ENCODE measurements at regions not wholly inside any gene's neighbourhood (a gene's known extent, or its start where the extent isn't known, plus 50 kb on each side); places are given as distances from the start of the nearest gene placed in this dataset.

DNA sequence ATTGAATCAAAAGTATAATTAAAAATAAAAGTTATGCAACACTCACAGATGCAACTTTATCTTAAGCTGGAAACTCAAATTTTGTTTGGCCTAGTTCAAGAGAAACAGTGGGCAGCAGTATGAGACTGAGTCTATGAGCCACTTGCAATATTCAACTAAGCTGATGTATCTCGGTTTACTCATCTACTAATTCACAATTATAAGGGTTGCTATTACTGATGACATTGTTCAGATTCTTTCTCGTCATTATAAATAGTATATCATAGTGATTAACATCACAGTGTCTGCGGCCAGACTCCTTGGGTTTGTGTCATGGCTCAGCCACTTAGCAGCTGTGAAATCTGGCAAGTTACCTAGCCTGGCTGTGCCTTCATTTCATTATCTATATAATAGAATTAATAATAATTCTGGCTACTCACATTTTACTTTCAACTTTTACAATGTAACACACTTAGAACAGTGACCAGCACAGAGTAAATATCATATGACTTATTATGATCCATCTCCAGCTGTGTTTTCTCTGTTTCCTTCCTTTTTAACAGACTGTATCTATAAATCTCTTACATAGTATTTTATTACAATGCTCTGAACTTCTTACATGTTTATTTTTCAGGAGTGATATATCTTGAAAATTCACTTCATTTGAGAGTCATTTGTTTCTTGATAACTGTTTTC lies 194.3 kb upstream of the RGS18 start:
- no peaks in the 10 kb centered on the region for H3K36me3 ChIP-seq (ENCODE audit: control insufficient read depth, low read length)
- H3K27me3 ChIP-seq (ENCODE audit: control insufficient read depth, low read length), result no peaks in the 10 kb centered on the region
- no peaks in the 10 kb centered on the region for H3K79me2 ChIP-seq (ENCODE audit: control insufficient read depth, low read length)
- H3K27ac ChIP-seq (ENCODE audit: low read depth, low read length), result no peak overlapping the region
- no peak overlapping the region for H3K4me2 ChIP-seq (ENCODE audit: low read length)
- no peaks in the 10 kb centered on the region for H4K20me1 ChIP-seq (ENCODE audit: control insufficient read depth, insufficient read depth, low read depth, low read length)
- H3K9me3 ChIP-seq (ENCODE audit: control insufficient read depth, insufficient read depth, low read length), result no peaks in the 10 kb centered on the region
- H3K4me1 ChIP-seq (ENCODE audit: control insufficient read depth, low read length), result no peaks in the 10 kb centered on the region
- TF ChIP-seq, protein P1, sequence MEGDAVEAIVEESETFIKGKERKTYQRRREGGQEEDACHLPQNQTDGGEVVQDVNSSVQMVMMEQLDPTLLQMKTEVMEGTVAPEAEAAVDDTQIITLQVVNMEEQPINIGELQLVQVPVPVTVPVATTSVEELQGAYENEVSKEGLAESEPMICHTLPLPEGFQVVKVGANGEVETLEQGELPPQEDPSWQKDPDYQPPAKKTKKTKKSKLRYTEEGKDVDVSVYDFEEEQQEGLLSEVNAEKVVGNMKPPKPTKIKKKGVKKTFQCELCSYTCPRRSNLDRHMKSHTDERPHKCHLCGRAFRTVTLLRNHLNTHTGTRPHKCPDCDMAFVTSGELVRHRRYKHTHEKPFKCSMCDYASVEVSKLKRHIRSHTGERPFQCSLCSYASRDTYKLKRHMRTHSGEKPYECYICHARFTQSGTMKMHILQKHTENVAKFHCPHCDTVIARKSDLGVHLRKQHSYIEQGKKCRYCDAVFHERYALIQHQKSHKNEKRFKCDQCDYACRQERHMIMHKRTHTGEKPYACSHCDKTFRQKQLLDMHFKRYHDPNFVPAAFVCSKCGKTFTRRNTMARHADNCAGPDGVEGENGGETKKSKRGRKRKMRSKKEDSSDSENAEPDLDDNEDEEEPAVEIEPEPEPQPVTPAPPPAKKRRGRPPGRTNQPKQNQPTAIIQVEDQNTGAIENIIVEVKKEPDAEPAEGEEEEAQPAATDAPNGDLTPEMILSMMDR (IDR thresholded peaks at IDR 0.05; ENCODE audit: low read depth, low read length, poor library complexity, severe bottlenecking), result no peak
- TF ChIP-seq EZH2phosphoT487 (IDR thresholded peaks at IDR 0.05; ENCODE audit: borderline replicate concordance, low read length), result no peak
- H3K9me2 ChIP-seq (replicated peaks; ENCODE audit: control insufficient read depth, low read length), result no peaks in the 10 kb centered on the region
- no peaks in the 10 kb centered on the region for H3F3A ChIP-seq (ENCODE audit: control insufficient read depth, insufficient read depth)
- H3K4me3 ChIP-seq (ENCODE audit: low read length), result no peak overlapping the region

DNA sequence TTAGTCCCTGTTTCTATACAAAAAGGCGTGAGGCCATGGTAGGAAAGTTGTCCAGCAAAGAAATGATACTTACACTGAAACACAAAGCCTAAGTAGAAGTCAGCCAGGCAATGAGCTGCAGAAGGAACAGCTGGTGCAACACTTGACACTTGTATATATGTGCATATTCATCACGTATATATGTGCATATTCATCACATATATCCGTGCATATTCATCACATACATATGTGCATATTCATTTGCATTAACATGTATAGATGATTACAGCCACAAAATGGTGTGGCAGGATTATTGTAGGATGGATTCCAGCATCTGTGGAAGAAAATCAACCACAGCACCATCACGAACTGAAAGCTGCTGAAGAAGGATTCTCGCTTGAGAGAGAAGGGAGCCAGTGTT lies 189.0 kb upstream of the RGS18 start:
- H3K79me2 ChIP-seq (ENCODE audit: control insufficient read depth, low read length), result no peaks in the 10 kb centered on the region
- no peaks in the 10 kb centered on the region for H4K20me1 ChIP-seq (ENCODE audit: control insufficient read depth, insufficient read depth, low read depth, low read length)
- H3K36me3 ChIP-seq (ENCODE audit: control insufficient read depth, low read length), result no peaks in the 10 kb centered on the region
- no peaks in the 10 kb centered on the region for H3K4me1 ChIP-seq (ENCODE audit: control insufficient read depth, low read length)
- no peaks in the 10 kb centered on the region for H3F3A ChIP-seq (ENCODE audit: control insufficient read depth, insufficient read depth)
- no peak overlapping the region for H3K4me2 ChIP-seq (ENCODE audit: low read length)
- H3K9me2 ChIP-seq (replicated peaks; ENCODE audit: control insufficient read depth, low read length), result no peaks in the 10 kb centered on the region
- no peaks in the 10 kb centered on the region for H3K27me3 ChIP-seq (ENCODE audit: control insufficient read depth, low read length)
- H3K27ac ChIP-seq (ENCODE audit: low read depth, low read length), result no peak overlapping the region
- H3K4me3 ChIP-seq (ENCODE audit: low read length), result no peak overlapping the region
- TF ChIP-seq EZH2phosphoT487 (IDR thresholded peaks at IDR 0.05; ENCODE audit: borderline replicate concordance, low read length), result no peak
- TF ChIP-seq, protein P1 (IDR thresholded peaks at IDR 0.05; ENCODE audit: low read depth, low read length, poor library complexity, severe bottlenecking), result no peak
- no peaks in the 10 kb centered on the region for H3K9me3 ChIP-seq (ENCODE audit: control insufficient read depth, insufficient read depth, low read length)

DNA sequence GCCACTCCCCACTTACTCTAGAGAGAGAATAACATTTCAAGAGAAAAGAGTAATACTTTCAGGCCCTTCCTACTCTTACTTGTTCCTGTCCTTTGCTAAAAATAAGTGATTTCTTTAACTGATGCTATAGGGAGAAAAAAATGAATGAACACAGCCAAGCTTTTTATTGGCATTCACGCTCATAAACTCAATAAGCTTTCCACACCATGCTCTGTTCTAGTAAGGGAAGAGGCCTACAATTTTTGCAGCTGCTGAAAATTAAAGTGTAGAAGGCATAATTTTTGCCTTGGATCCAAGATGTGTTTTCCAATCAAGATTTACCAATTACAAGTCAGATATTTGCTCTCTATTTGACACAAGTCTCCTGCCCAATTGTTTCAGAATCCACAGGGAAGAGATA lies 188.1 kb upstream of the RGS18 start:
- Histone ChIP-seq H4K20me1 (ENCODE audit: control insufficient read depth, insufficient read depth, low read depth, low read length) (no peaks in the 10 kb centered on the region), H3K27ac (ENCODE audit: low read depth, low read length) (no peak overlapping the region), H3F3A (ENCODE audit: control insufficient read depth, insufficient read depth) (no peaks in the 10 kb centered on the region), H3K36me3 (ENCODE audit: control insufficient read depth, low read length) (no peaks in the 10 kb centered on the region), H3K4me3 (ENCODE audit: low read length) (no peak overlapping the region), H3K27me3 (ENCODE audit: control insufficient read depth, low read length) (no peaks in the 10 kb centered on the region), H3K9me2 (replicated peaks; ENCODE audit: control insufficient read depth, low read length) (no peaks in the 10 kb centered on the region), H3K4me1 (ENCODE audit: control insufficient read depth, low read length) (no peaks in the 10 kb centered on the region), H3K9me3 (ENCODE audit: control insufficient read depth, insufficient read depth, low read length) (no peaks in the 10 kb centered on the region), H3K79me2 (ENCODE audit: control insufficient read depth, low read length) (no peaks in the 10 kb centered on the region), H3K4me2 (ENCODE audit: low read length) (no peak overlapping the region)
- TF ChIP-seq EZH2phosphoT487 (IDR thresholded peaks at IDR 0.05; ENCODE audit: borderline replicate concordance, low read length), result no peak
- TF ChIP-seq, protein P1 (IDR thresholded peaks at IDR 0.05; ENCODE audit: low read depth, low read length, poor library complexity, severe bottlenecking), result no peak
